ENCODE measurements at regions not wholly inside any gene's neighbourhood (a gene's known extent, or its start where the extent isn't known, plus 50 kb on each side); places are given as distances from the start of the nearest gene placed in this dataset.

DNA sequence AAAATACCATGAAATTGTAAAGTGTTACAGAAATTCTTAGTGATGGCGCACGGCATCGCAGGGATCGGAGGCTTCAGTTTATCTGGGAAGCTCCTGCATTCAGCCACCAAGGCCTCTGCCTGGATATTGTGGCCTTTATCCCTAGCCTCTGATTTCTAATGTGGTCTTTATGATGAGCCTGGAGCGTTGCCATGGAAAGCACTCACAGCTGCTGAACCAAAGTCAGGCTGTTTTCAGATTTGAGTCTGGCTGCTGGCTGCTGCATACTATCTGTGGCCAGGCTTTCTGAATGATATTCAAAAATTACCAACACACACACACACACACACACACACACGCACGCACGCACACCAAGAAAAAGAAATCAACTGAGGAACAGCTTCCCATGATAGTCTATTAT lies 101.1 kb upstream of the ZNF366 start:
- Mint-ChIP-seq H3K9me3 (ENCODE audit: unreplicated experiment) (no peaks in the 10 kb centered on the region), H3K36me3 (ENCODE audit: low read depth, unreplicated experiment) (no peaks in the 10 kb centered on the region), H3K27me3 (ENCODE audit: unreplicated experiment) (peaks cover 3% of the 10 kb centered on the region), H3K4me1 (ENCODE audit: unreplicated experiment) (peaks cover 2% of the 10 kb centered on the region), H3K27ac (ENCODE audit: unreplicated experiment) (no peak overlapping the region), H3K4me3 (ENCODE audit: unreplicated experiment) (no peak overlapping the region)
- DNase-seq (ENCODE audit: low spot score): no peak
- TF ChIP-seq CTCF (IDR thresholded peaks at IDR 0.05; ENCODE audit: unreplicated experiment): no peak

DNA sequence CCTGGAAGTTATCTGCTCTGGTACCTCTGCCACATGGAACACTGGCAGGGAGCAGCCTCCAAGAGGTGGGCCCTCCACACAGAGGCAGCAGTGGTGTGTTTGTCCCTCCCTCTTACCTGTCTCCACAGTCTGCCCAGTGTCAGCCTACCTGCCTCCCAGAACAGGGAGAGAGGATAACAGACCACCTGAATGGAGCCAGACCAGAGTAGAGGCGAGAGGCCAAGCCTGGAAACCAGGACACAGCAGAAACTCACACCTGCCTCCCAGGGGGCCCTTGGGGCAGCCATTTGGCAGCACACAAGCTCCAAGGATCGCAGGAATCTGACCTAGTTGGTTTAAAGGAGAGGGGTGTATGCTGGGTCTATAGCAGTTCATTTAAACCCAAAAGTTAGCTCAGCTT lies 100.2 kb upstream of the ZNF366 start:
- Mint-ChIP-seq H3K4me3 (ENCODE audit: unreplicated experiment) (no peak overlapping the region), H3K27me3 (ENCODE audit: unreplicated experiment) (peaks cover 1% of the 10 kb centered on the region), H3K36me3 (ENCODE audit: low read depth, unreplicated experiment) (no peaks in the 10 kb centered on the region), H3K27ac (ENCODE audit: unreplicated experiment) (no peak overlapping the region), H3K4me1 (ENCODE audit: unreplicated experiment) (peaks cover 2% of the 10 kb centered on the region), H3K9me3 (ENCODE audit: unreplicated experiment) (no peaks in the 10 kb centered on the region)
- no peak for DNase-seq (ENCODE audit: low spot score)
- no peak for TF ChIP-seq CTCF (IDR thresholded peaks at IDR 0.05; ENCODE audit: unreplicated experiment)

GRCh38 chr5:72606525-72606924 lies 99.3 kb upstream of the ZNF366 start:
- peaks cover 2% of the 10 kb centered on the region for H3K4me1 Mint-ChIP-seq (ENCODE audit: unreplicated experiment)
- DNase-seq (ENCODE audit: low spot score): no peak
- TF ChIP-seq CTCF (IDR thresholded peaks at IDR 0.05; ENCODE audit: unreplicated experiment): no peak
- H3K27ac Mint-ChIP-seq (ENCODE audit: unreplicated experiment): no peak overlapping the region
- peaks cover 1% of the 10 kb centered on the region for H3K27me3 Mint-ChIP-seq (ENCODE audit: unreplicated experiment)
- H3K36me3 Mint-ChIP-seq (ENCODE audit: low read depth, unreplicated experiment): no peaks in the 10 kb centered on the region
- H3K4me3 Mint-ChIP-seq (ENCODE audit: unreplicated experiment): no peak overlapping the region
- H3K9me3 Mint-ChIP-seq (ENCODE audit: unreplicated experiment): no peaks in the 10 kb centered on the region

DNA sequence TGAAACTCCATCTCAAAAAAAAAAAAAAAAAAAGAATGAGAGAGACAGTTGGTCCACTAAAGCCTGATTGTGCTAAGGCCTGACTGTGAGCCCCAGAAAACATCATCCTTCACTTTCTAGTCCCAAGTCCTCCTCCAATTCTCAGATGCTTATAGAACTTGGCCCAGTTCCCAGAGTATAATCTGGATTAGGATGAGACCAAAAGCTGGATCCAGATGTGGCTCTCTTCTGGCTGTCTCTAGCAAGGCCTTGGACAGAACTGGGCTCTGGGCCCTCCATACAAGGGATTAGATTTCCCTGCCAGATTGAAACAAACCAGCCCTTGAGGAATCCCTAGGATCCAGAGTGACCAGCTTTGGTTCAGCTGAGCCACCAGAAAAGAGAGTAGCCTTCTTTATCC lies 98.4 kb upstream of the ZNF366 start:
- Mint-ChIP-seq H3K4me1 (ENCODE audit: unreplicated experiment) (no peaks in the 10 kb centered on the region), H3K36me3 (ENCODE audit: low read depth, unreplicated experiment) (no peaks in the 10 kb centered on the region), H3K27ac (ENCODE audit: unreplicated experiment) (no peak overlapping the region), H3K27me3 (ENCODE audit: unreplicated experiment) (peaks cover 1% of the 10 kb centered on the region), H3K4me3 (ENCODE audit: unreplicated experiment) (no peak overlapping the region), H3K9me3 (ENCODE audit: unreplicated experiment) (no peaks in the 10 kb centered on the region)
- DNase-seq (ENCODE audit: low spot score): no peak
- TF ChIP-seq CTCF (IDR thresholded peaks at IDR 0.05; ENCODE audit: unreplicated experiment): no peak

DNA sequence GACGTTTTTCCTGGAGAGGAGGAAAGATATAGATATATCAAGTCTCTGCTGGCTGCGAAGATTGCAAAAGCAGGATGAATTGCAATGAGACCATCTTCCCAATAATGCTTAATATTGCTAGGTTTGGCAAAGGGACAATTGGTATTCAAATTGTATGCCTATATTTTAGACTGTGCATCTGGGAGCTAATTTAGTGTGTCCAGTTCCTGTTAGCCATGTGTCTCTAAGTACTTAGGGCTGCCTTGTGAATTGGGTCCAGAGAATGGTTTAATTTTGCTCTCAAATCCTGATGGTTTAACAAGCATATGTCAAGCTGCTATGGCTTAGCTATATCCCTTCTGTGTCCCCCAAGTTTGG lies 97.6 kb upstream of the ZNF366 start:
- Mint-ChIP-seq H3K9me3 (ENCODE audit: unreplicated experiment) (no peaks in the 10 kb centered on the region), H3K36me3 (ENCODE audit: low read depth, unreplicated experiment) (no peaks in the 10 kb centered on the region), H3K4me3 (ENCODE audit: unreplicated experiment) (no peak overlapping the region), H3K27ac (ENCODE audit: unreplicated experiment) (no peak overlapping the region), H3K27me3 (ENCODE audit: unreplicated experiment) (peaks cover 1% of the 10 kb centered on the region), H3K4me1 (ENCODE audit: unreplicated experiment) (no peaks in the 10 kb centered on the region)
- no peak for DNase-seq (ENCODE audit: low spot score)
- no peak for TF ChIP-seq CTCF (IDR thresholded peaks at IDR 0.05; ENCODE audit: unreplicated experiment)
